Esophagus muscularis mucosa (tissue), 4 donors: ENCODE measurements at regions not wholly inside any gene's neighbourhood (a gene's known extent, or its start where the extent isn't known, plus 50 kb on each side); places are given as distances from the start of the nearest gene placed in this dataset.

ENCODE experiments used
- DNase-seq: peaks from one replicate; pipeline ENCODE4 v3.0.0-alpha.2; 2017; ENCODE audit errors: extremely low spot score
- H3K27ac ChIP-seq, 4 donors: fragments of 200-600 bp; sonication (generic); replicated peaks in 1 of 4; 1 replicate in 3 of 4; 2 replicates in 1 of 4; pipeline ENCODE4 v1.5.1; 2016 to 2019; ENCODE audit warnings: mild to moderate bottlenecking in 1 of 4
- H3K27me3 ChIP-seq, 4 donors: fragments of 200-600 bp; sonication (generic); one replicate each; pipeline versions ENCODE4 v1.5.1 to v1.6.0; 2016 to 2019
- H3K36me3 ChIP-seq, 4 donors: fragments of 200-600 bp; sonication (generic); one replicate each; pipeline ENCODE4 v1.5.1; 2016 to 2019
- H3K4me1 ChIP-seq, 4 donors: fragments of 200-600 bp; sonication (generic); one replicate each; pipeline ENCODE4 v1.5.1; 2016 to 2019
- H3K4me3 ChIP-seq, 4 donors: fragments of 200-600 bp; sonication (generic); 1 replicate in 2 of 4; 2 replicates in 2 of 4; pipeline ENCODE4 v1.5.1; 2016 to 2019; ENCODE audit warnings: mild to moderate bottlenecking in 4 of 4, moderate library complexity in 1 of 4
- H3K9me3 ChIP-seq, 4 donors: fragments of 200-600 bp; sonication (generic); 1 replicate in 3 of 4; 2 replicates in 1 of 4; pipeline ENCODE4 v1.5.1; 2016 to 2019
- CTCF ChIP-seq, 3 experiments: fragments of 200-600 bp in 2 of 3; fragments of 450-650 bp in 1 of 3; sonication (generic) in 2 of 3; IDR thresholded peaks; one replicate each; pipeline ENCODE4 v1.5.1; 2017 to 2019; ENCODE audit warnings: antibody characterized with exemption in 3 of 3, mild to moderate bottlenecking in 2 of 3, moderate library complexity in 1 of 3
- EP300 ChIP-seq: sonication (generic); formaldehyde crosslinking; IDR thresholded peaks from one replicate; pipeline ENCODE4 v1.6.1; 2017; ENCODE audit warnings: antibody characterized with exemption
- POLR2A ChIP-seq: fragments of 450-650 bp; IDR thresholded peaks from one replicate; pipeline ENCODE4 v1.6.1; 2017; ENCODE audit warnings: antibody characterized with exemption, moderate library complexity, mild to moderate bottlenecking, low read depth
- POLR2AphosphoS5 ChIP-seq, 2 donors: sonication (generic); formaldehyde crosslinking; IDR thresholded peaks; one replicate each; pipeline ENCODE4 v1.6.1; 2017; ENCODE audit warnings: antibody characterized with exemption in 2 of 2
- WGBS: methylation state at CpG from one replicate; pipeline ENCODE4 v1.1.5; 2018; 5-methylcytosine and 5-hydroxymethylcytosine counted together
- intact Hi-C: fragments of 100-400 bp; cut with DNase I; formaldehyde crosslinking; loops from one replicate; pipeline ENCODE4 v1.15.1; 2023

- peaks cover 0 to 18% (median 2%) of the 10 kb centered on the region in 4 donors for H3K36me3 ChIP-seq
- WGBS, result 88% methylated on average over 8 of the region's 12 CpGs
- H3K27ac ChIP-seq, result no peak overlapping the region
- DNase-seq, result no peak
- peaks cover 0 to 4% (median 0%) of the 10 kb centered on the region in 4 donors for H3K4me1 ChIP-seq
- TF ChIP-seq POLR2A (no peak), POLR2AphosphoS5 (IDR thresholded peaks at IDR 0.05) (no peak), CTCF (IDR thresholded peaks at IDR 0.05) (no peak), EP300 (no peak)
- H3K9me3 ChIP-seq, result no peaks in the 10 kb centered on the region
- H3K27me3 ChIP-seq, result no peaks in the 10 kb centered on the region
- intact Hi-C loops, result no loop called here
- no peak overlapping the region for H3K4me3 ChIP-seq
Measured at GRCh38 chr2:120949027-120949956, 213.6 kb downstream of the GLI2 start.

- no peaks in the 10 kb centered on the region for H3K27me3 ChIP-seq
- H3K4me3 ChIP-seq, result no peak overlapping the region
- intact Hi-C loops, result loop anchor here (10.0 kb wide), 1 partner anchor 115 kb away; no protein-coding TSS in a partner anchor
- H3K36me3 ChIP-seq, result peaks cover 0 to 18% (median 2%) of the 10 kb centered on the region in 4 donors
- TF ChIP-seq POLR2A (no peak), CTCF (IDR thresholded peaks at IDR 0.05) (no peak), EP300 (no peak), POLR2AphosphoS5 (IDR thresholded peaks at IDR 0.05) (no peak)
- no peak overlapping the region for H3K27ac ChIP-seq
- peaks cover 0 to 4% (median 0%) of the 10 kb centered on the region in 4 donors for H3K4me1 ChIP-seq
- H3K9me3 ChIP-seq, result no peaks in the 10 kb centered on the region
- 93% methylated on average over 7 of the region's 7 CpGs for WGBS
- no peak for DNase-seq
Measured at GRCh38 chr2:120949957-120950590, 214.4 kb downstream of the GLI2 start.

GRCh38 chr2:120951693-120952092 lies 216.0 kb downstream of the GLI2 start:
- TF ChIP-seq POLR2AphosphoS5 (IDR thresholded peaks at IDR 0.05), result no peak
- TF ChIP-seq EP300, result no peak
- no peak for TF ChIP-seq POLR2A
- no peak for TF ChIP-seq CTCF (IDR thresholded peaks at IDR 0.05)

GRCh38 chr2:120952318-120952717 lies 216.7 kb downstream of the GLI2 start:
- 76% methylated on average over 6 of the region's 9 CpGs for WGBS
- TF ChIP-seq CTCF (IDR thresholded peaks at IDR 0.05) (no peak), POLR2A (no peak), EP300 (no peak), POLR2AphosphoS5 (IDR thresholded peaks at IDR 0.05) (no peak)
- Histone ChIP-seq H3K27me3 (no peaks in the 10 kb centered on the region), H3K4me1 (peaks cover 0 to 4% (median 0%) of the 10 kb centered on the region in 4 donors), H3K27ac (no peak overlapping the region), H3K9me3 (no peaks in the 10 kb centered on the region), H3K4me3 (no peak overlapping the region), H3K36me3 (peaks cover 0 to 33% (median 8%) of the 10 kb centered on the region in 4 donors)
- intact Hi-C loops, result loop anchor here (10.0 kb wide), 1 partner anchor 112 kb away; no protein-coding TSS in a partner anchor
- DNase-seq, result no peak

More at GRCh38 chr2:120951693-120952092, 216.0 kb downstream of the GLI2 start:
- Histone ChIP-seq H3K4me1 (peaks cover 0 to 4% (median 0%) of the 10 kb centered on the region in 4 donors), H3K27me3 (no peaks in the 10 kb centered on the region), H3K9me3 (no peaks in the 10 kb centered on the region), H3K4me3 (no peak overlapping the region), H3K36me3 (peaks cover 0 to 31% (median 6%) of the 10 kb centered on the region in 4 donors), H3K27ac (no peak overlapping the region)
- no peak for DNase-seq
- intact Hi-C loops, result loop anchor here (10.0 kb wide), 1 partner anchor 113 kb away; no protein-coding TSS in a partner anchor
- whole genome bisulfite sequencing, result 74% methylated on average over 6 of the region's 6 CpGs
